ENCODE measurements at regions not wholly inside any gene's neighbourhood (a gene's known extent, or its start where the extent isn't known, plus 50 kb on each side); places are given as distances from the start of the nearest gene placed in this dataset.

- no peak overlapping the region for H3K4me3 ChIP-seq (ENCODE audit: low read depth, low read length)
- TF ChIP-seq CTCF (IDR thresholded peaks at IDR 0.05; ENCODE audit: low read depth, low read length, missing control alignments), result no peak
- in situ Hi-C loops (cut with HindIII; ENCODE audit: low sequenced_read_pairs), result loop anchor here (5.0 kb wide), 1 partner anchor 43 kb away; no protein-coding TSS in a partner anchor
Observed at GRCh38 chr4:16384576-16384975, 158.3 kb upstream of the TAPT1 start.

GRCh38 chr4:16382571-16382970 lies 156.3 kb upstream of the TAPT1 start:
- no peak for DNase-seq (ENCODE audit: low read depth)
- no peak for TF ChIP-seq CTCF (IDR thresholded peaks at IDR 0.05; ENCODE audit: low read depth, low read length, missing control alignments)
- in situ Hi-C loops (cut with HindIII; ENCODE audit: low sequenced_read_pairs), result loop anchor here (5.0 kb wide), 1 partner anchor 45 kb away; no protein-coding TSS in a partner anchor
- H3K4me3 ChIP-seq (ENCODE audit: low read depth, low read length), result no peak overlapping the region

More at GRCh38 chr4:16384576-16384975, 158.3 kb upstream of the TAPT1 start:
- DNase-seq (ENCODE audit: low read depth), result no peak

GRCh38 chr4:16377887-16378286 lies 151.6 kb upstream of the TAPT1 start:
- no peak overlapping the region for H3K4me3 ChIP-seq (ENCODE audit: low read depth, low read length)
- TF ChIP-seq CTCF (IDR thresholded peaks at IDR 0.05; ENCODE audit: low read depth, low read length, missing control alignments), result no peak
- no peak for DNase-seq (ENCODE audit: low read depth)
- in situ Hi-C loops (cut with HindIII; ENCODE audit: low sequenced_read_pairs), result no loop called here

- no peak overlapping the region for H3K4me3 ChIP-seq (ENCODE audit: low read depth, low read length)
- in situ Hi-C loops (cut with HindIII; ENCODE audit: low sequenced_read_pairs), result no loop called here
- TF ChIP-seq CTCF (IDR thresholded peaks at IDR 0.05; ENCODE audit: low read depth, low read length, missing control alignments), result no peak
- no peak for DNase-seq (ENCODE audit: low read depth)
Observed at GRCh38 chr4:16365036-16365569, 138.8 kb upstream of the TAPT1 start.

GRCh38 chr4:16360694-16361262 lies 134.5 kb upstream of the TAPT1 start:
- no peak for TF ChIP-seq CTCF (IDR thresholded peaks at IDR 0.05; ENCODE audit: low read depth, low read length, missing control alignments)
- DNase-seq (ENCODE audit: low read depth), result no peak
- in situ Hi-C loops (cut with HindIII; ENCODE audit: low sequenced_read_pairs), result no loop called here
- no peak overlapping the region for H3K4me3 ChIP-seq (ENCODE audit: low read depth, low read length)

GRCh38 chr4:16353165-16353564 lies 126.9 kb upstream of the TAPT1 start:
- no peak for TF ChIP-seq CTCF (IDR thresholded peaks at IDR 0.05; ENCODE audit: low read depth, low read length, missing control alignments)
- in situ Hi-C loops (cut with HindIII; ENCODE audit: low sequenced_read_pairs), result no loop called here
- no peak overlapping the region for H3K4me3 ChIP-seq (ENCODE audit: low read depth, low read length)
- DNase-seq (ENCODE audit: low read depth), result no peak
